H9 (cell line): ENCODE measurements at regions not wholly inside any gene's neighbourhood (a gene's known extent, or its start where the extent isn't known, plus 50 kb on each side); places are given as distances from the start of the nearest gene placed in this dataset.

Source experiments
- DNase-seq: peaks from one replicate; pipeline ENCODE4 v3.0.0-alpha.2; 2017
- H2AFZ ChIP-seq: one replicate; pipeline ENCODE4 v1.6.1; 2013; ENCODE audit warnings: mild to moderate bottlenecking, low read length, control low read depth, moderate library complexity
- H2AK5ac ChIP-seq: 2 replicates; pipeline ENCODE4 v1.6.1; 2013; ENCODE audit warnings: low read length, control low read depth, mixed read lengths; ENCODE audit not compliant: insufficient read length
- H2BK120ac ChIP-seq: one replicate; pipeline ENCODE4 v1.6.1; 2013; ENCODE audit warnings: low read depth, mild to moderate bottlenecking, low read length, control low read depth, inconsistent platforms; ENCODE audit not compliant: poor library complexity, severe bottlenecking
- H2BK12ac ChIP-seq: 2 replicates; pipeline ENCODE4 v1.6.1; 2013; ENCODE audit warnings: low read length, control low read depth, mixed read lengths, low read depth; ENCODE audit not compliant: insufficient read length
- H2BK15ac ChIP-seq: 2 replicates; pipeline ENCODE4 v1.6.1; 2013; ENCODE audit warnings: low read depth, low read length, control low read depth
- H2BK20ac ChIP-seq: one replicate; pipeline ENCODE4 v1.6.1; 2013; ENCODE audit warnings: low read depth, mild to moderate bottlenecking, low read length, control low read depth, inconsistent platforms; ENCODE audit not compliant: poor library complexity, severe bottlenecking
- H2BK5ac ChIP-seq: 2 replicates; pipeline ENCODE4 v1.6.1; 2013; ENCODE audit warnings: low read length, control low read depth, mixed read lengths; ENCODE audit not compliant: insufficient read length
- H3K14ac ChIP-seq: 2 replicates; pipeline ENCODE4 v1.6.1; 2013; ENCODE audit warnings: low read length, control low read depth; ENCODE audit not compliant: insufficient read depth
- H3K18ac ChIP-seq: 2 replicates; pipeline ENCODE4 v1.6.1; 2013; ENCODE audit warnings: low read depth, mild to moderate bottlenecking, mixed read lengths, low read length, control low read depth; ENCODE audit not compliant: insufficient read length
- H3K23ac ChIP-seq: 2 replicates; pipeline ENCODE4 v1.6.1; 2013; ENCODE audit warnings: low read length, control low read depth, mixed read lengths, low read depth; ENCODE audit not compliant: insufficient read length
- H3K23me2 ChIP-seq: 2 replicates; pipeline ENCODE4 v1.6.1; 2013; ENCODE audit warnings: low read depth, mild to moderate bottlenecking, mixed read lengths, low read length, control low read depth; ENCODE audit not compliant: insufficient read length, poor library complexity, severe bottlenecking
- H3K27ac ChIP-seq: 2 replicates; pipeline ENCODE4 v1.5.1; 2013; ENCODE audit warnings: low read length, control low read depth, mixed read lengths, low read depth; ENCODE audit not compliant: insufficient read length
- H3K27me3 ChIP-seq: 2 replicates; pipeline ENCODE4 v1.6.1; 2013; ENCODE audit warnings: low read length, control low read depth, inconsistent platforms; ENCODE audit not compliant: insufficient read depth
- H3K4ac ChIP-seq: 2 replicates; pipeline ENCODE4 v1.6.1; 2013; ENCODE audit warnings: low read depth, mild to moderate bottlenecking, control low read depth, inconsistent platforms, low read length, moderate library complexity
- H3K4me1 ChIP-seq: 2 replicates; pipeline ENCODE4 v1.6.1; 2013; ENCODE audit warnings: low read length, control low read depth, inconsistent platforms; ENCODE audit not compliant: insufficient read depth
- H3K4me2 ChIP-seq: 2 replicates; pipeline ENCODE4 v1.6.1; 2013; ENCODE audit warnings: low read length, control low read depth, mixed read lengths; ENCODE audit not compliant: insufficient read length, insufficient read depth
- H3K56ac ChIP-seq: 2 replicates; pipeline ENCODE4 v1.6.1; 2013; ENCODE audit warnings: low read depth, mild to moderate bottlenecking, mixed read lengths, low read length, control low read depth; ENCODE audit not compliant: insufficient read length
- H3K79me1 ChIP-seq: 2 replicates; pipeline ENCODE4 v1.6.1; 2013; ENCODE audit warnings: low read depth, mild to moderate bottlenecking, moderate library complexity, low read length, control low read depth, inconsistent platforms; ENCODE audit not compliant: insufficient read depth, poor library complexity, severe bottlenecking
- H3K79me2 ChIP-seq: 2 replicates; pipeline ENCODE4 v1.6.1; 2013; ENCODE audit warnings: low read length, control low read depth, inconsistent platforms; ENCODE audit not compliant: insufficient read depth
- H3K9ac ChIP-seq: 2 replicates; pipeline ENCODE4 v1.6.1; 2013; ENCODE audit warnings: low read length, control low read depth, mixed read lengths; ENCODE audit not compliant: insufficient read length; ENCODE audit errors: extremely low read depth
- H3K9me3 ChIP-seq: one replicate; pipeline ENCODE4 v1.6.1; 2013; ENCODE audit warnings: low read depth, low read length, inconsistent platforms; ENCODE audit not compliant: control insufficient read depth
- H3T11ph ChIP-seq: one replicate; pipeline ENCODE4 v1.6.1; 2013; ENCODE audit warnings: mild to moderate bottlenecking, low read length, control low read depth, inconsistent platforms
- H4K20me1 ChIP-seq: one replicate; pipeline ENCODE4 v1.6.1; 2013; ENCODE audit not compliant: control insufficient read depth, insufficient read length, insufficient read depth
- H4K5ac ChIP-seq: 2 replicates; pipeline ENCODE4 v1.6.1; 2013; ENCODE audit warnings: low read depth, mild to moderate bottlenecking, mixed read lengths, low read length, control low read depth; ENCODE audit not compliant: insufficient read length
- H4K8ac ChIP-seq: replicated peaks from 2 replicates; pipeline ENCODE4 v1.6.1; 2013; ENCODE audit warnings: low read length, control low read depth, mixed read lengths, low read depth; ENCODE audit not compliant: insufficient read length
- H4K91ac ChIP-seq: 2 replicates; pipeline ENCODE4 v1.6.1; 2013; ENCODE audit warnings: low read depth, mild to moderate bottlenecking, moderate library complexity, mixed read lengths, low read length, control low read depth; ENCODE audit not compliant: insufficient read length
- H3K27ac Mint-ChIP-seq, 3 experiments: 2 replicates in 2 of 3; 3 replicates in 1 of 3; pipeline ENCODE4 v1.8.0; 2020 to 2021; ENCODE audit warnings: mixed read lengths in 3 of 3, mild to moderate bottlenecking in 1 of 3, moderate library complexity in 1 of 3
- H3K27me3 Mint-ChIP-seq: 2 replicates; pipeline ENCODE4 v1.8.0; 2021; ENCODE audit warnings: low read depth, mild to moderate bottlenecking, moderate library complexity, mixed read lengths
- H3K36me3 Mint-ChIP-seq, 3 experiments: 2 replicates in 2 of 3; 3 replicates in 1 of 3; pipeline ENCODE4 v1.8.0; 2020 to 2021; ENCODE audit warnings: low read depth in 3 of 3, mixed read lengths in 3 of 3; ENCODE audit not compliant: insufficient read depth in 1 of 3
- H3K4me1 Mint-ChIP-seq, 2 experiments: 2 replicates each; pipeline ENCODE4 v1.8.0; 2020; ENCODE audit warnings: mixed read lengths in 2 of 2
- H3K4me3 Mint-ChIP-seq, 2 experiments: 2 replicates in 1 of 2; 3 replicates in 1 of 2; pipeline ENCODE4 v1.8.0; 2020 to 2021; ENCODE audit warnings: mild to moderate bottlenecking in 2 of 2, mixed read lengths in 2 of 2, moderate library complexity in 1 of 2
- H3K9me3 Mint-ChIP-seq, 2 experiments: 2 replicates in 1 of 2; 3 replicates in 1 of 2; pipeline ENCODE4 v1.8.0; 2020; ENCODE audit warnings: mild to moderate bottlenecking in 2 of 2, mixed read lengths in 2 of 2, moderate library complexity in 1 of 2
- WGBS: extraction: QIAGEN DNeasy Blood & Tissue Kit; methylation state at CpG from one replicate; pipeline ENCODE4 v1.1.7; 2013; ENCODE audit warnings: missing lambda C conversion rate, low lambda C conversion rate, mixed read lengths; ENCODE audit not compliant: insufficient read length; ENCODE audit errors: extremely low coverage; 5-methylcytosine and 5-hydroxymethylcytosine counted together
- TF ChIP-seq, protein P1 (sequence below): fragments of 200-600 bp; sonication (generic); conservative IDR thresholded peaks from 3 replicates; pipeline ENCODE4 v1.8.0; 2021; ENCODE audit warnings: antibody characterized with exemption, mild to moderate bottlenecking

DNA sequence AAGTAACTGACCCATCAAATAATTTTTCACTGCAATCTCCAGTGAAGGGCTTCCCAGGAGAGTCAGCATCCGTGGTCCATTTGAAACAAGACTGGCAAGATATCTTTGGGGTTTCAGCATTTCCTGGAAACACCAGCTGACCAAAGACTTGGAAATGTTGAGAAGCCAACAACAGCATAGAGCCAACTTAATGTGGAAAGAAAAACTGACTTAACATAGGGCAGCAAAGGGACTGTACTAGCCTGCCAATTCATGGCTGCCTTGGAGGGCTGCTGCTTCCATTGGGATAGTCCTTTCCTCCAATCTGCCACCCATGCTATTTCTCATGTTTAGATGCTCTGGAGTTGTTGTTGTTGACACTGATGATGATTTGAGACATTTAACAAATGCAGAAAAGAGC lies 76.5 kb upstream of the SPDL1 start:
- H3T11ph ChIP-seq: no peak overlapping the region
- WGBS: no CpG with 5 or more reads among the region's 1 CpG
- no peak overlapping the region for H2AFZ ChIP-seq
- H3K4ac ChIP-seq: no peak overlapping the region
- H3K4me1 ChIP-seq: no peaks in the 10 kb centered on the region
- no peak overlapping the region for H2BK20ac ChIP-seq
- H2BK12ac ChIP-seq: no peak overlapping the region
- no peak overlapping the region for H2BK15ac ChIP-seq
- no peaks in the 10 kb centered on the region for H3K4me1 Mint-ChIP-seq
- H2AK5ac ChIP-seq: no peak overlapping the region
- TF ChIP-seq, protein P1, sequence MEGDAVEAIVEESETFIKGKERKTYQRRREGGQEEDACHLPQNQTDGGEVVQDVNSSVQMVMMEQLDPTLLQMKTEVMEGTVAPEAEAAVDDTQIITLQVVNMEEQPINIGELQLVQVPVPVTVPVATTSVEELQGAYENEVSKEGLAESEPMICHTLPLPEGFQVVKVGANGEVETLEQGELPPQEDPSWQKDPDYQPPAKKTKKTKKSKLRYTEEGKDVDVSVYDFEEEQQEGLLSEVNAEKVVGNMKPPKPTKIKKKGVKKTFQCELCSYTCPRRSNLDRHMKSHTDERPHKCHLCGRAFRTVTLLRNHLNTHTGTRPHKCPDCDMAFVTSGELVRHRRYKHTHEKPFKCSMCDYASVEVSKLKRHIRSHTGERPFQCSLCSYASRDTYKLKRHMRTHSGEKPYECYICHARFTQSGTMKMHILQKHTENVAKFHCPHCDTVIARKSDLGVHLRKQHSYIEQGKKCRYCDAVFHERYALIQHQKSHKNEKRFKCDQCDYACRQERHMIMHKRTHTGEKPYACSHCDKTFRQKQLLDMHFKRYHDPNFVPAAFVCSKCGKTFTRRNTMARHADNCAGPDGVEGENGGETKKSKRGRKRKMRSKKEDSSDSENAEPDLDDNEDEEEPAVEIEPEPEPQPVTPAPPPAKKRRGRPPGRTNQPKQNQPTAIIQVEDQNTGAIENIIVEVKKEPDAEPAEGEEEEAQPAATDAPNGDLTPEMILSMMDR: no peak
- H4K20me1 ChIP-seq: no peaks in the 10 kb centered on the region
- no peak overlapping the region for H3K4me2 ChIP-seq
- no peak overlapping the region for H2BK120ac ChIP-seq
- H3K36me3 Mint-ChIP-seq: no peaks in the 10 kb centered on the region
- no peak overlapping the region for H4K5ac ChIP-seq
- no peak overlapping the region for H3K9ac ChIP-seq
- no peak overlapping the region for H4K91ac ChIP-seq
- no peaks in the 10 kb centered on the region for H3K9me3 ChIP-seq
- no peak overlapping the region for H3K18ac ChIP-seq
- H4K8ac ChIP-seq: no peak overlapping the region
- no peaks in the 10 kb centered on the region for H3K23me2 ChIP-seq
- no peaks in the 10 kb centered on the region; a peak in 1 of 5 replicates for H3K9me3 Mint-ChIP-seq
- H3K27ac Mint-ChIP-seq: no peak overlapping the region; a peak in 1 of 7 replicates
- peaks cover 4% of the 10 kb centered on the region for H3K27me3 Mint-ChIP-seq
- H3K27me3 ChIP-seq: no peaks in the 10 kb centered on the region
- no peak overlapping the region for H3K23ac ChIP-seq
- H3K56ac ChIP-seq: no peak overlapping the region
- no peak for DNase-seq
- H3K79me1 ChIP-seq: no peaks in the 10 kb centered on the region
- H2BK5ac ChIP-seq: no peak overlapping the region
- H3K79me2 ChIP-seq: no peaks in the 10 kb centered on the region
- H3K14ac ChIP-seq: no peak overlapping the region
- H3K27ac ChIP-seq: no peak overlapping the region
- H3K4me3 Mint-ChIP-seq: no peak overlapping the region
